B cell (primary cell): ENCODE measurements at regions not wholly inside any gene's neighbourhood (a gene's known extent, or its start where the extent isn't known, plus 50 kb on each side); places are given as distances from the start of the nearest gene placed in this dataset.

ENCODE experiments used
- ATAC-seq: fragments of 200-7000 bp; cut with Tn5 transposase; one replicate; pipeline ENCODE4 v1.10.0; 2021; ENCODE audit warnings: low read depth, mild to moderate bottlenecking, moderate number of reproducible peaks, moderate library complexity
- CTCF ChIA-PET: fragments of 350-600 bp; sonication (Branson Sonifier 250); formaldehyde crosslinking; loops from one replicate; lab custom pipeline; 2021; ENCODE audit warnings: antibody characterized with exemption, inconsistent platforms; lab: Charles Lee
- POLR2A ChIA-PET: fragments of 350-600 bp; sonication (Branson Sonifier 250); formaldehyde crosslinking; loops from one replicate; lab custom pipeline; 2021; ENCODE audit warnings: antibody characterized with exemption; lab: Charles Lee
- DNase-seq: peaks from one replicate; pipeline ENCODE4 v3.0.0; 2013
- H2AFZ ChIP-seq: 2 replicates; pipeline ENCODE4 v1.6.1; 2012; ENCODE audit warnings: mild to moderate bottlenecking, low read depth, low read length; ENCODE audit not compliant: insufficient read depth, poor library complexity, severe bottlenecking
- H3K27ac ChIP-seq, 2 donors: 1 replicate in 1 of 2; 2 replicates in 1 of 2; pipeline ENCODE4 v1.5.1; 2012 to 2013; ENCODE audit warnings: low read length in 2 of 2, mild to moderate bottlenecking in 2 of 2, moderate library complexity in 1 of 2
- H3K27me3 ChIP-seq, 4 experiments: fragments of 200-600 bp in 1 of 4; sonication (generic) in 1 of 4; replicated peaks in 1 of 4; 1 replicate in 2 of 4; 2 replicates in 2 of 4; pipeline versions ENCODE4 v1.6.1 to v1.7.0; 2013 to 2016; ENCODE audit warnings: low read length in 3 of 4, mild to moderate bottlenecking in 2 of 4, mixed read lengths in 1 of 4, moderate library complexity in 1 of 4; ENCODE audit not compliant: insufficient read depth in 4 of 4, control insufficient read depth in 3 of 4; ENCODE audit errors: control extremely low read depth in 1 of 4
- H3K36me3 ChIP-seq, 2 experiments: replicated peaks in 1 of 2; 1 replicate in 1 of 2; 2 replicates in 1 of 2; pipeline versions ENCODE4 v1.6.1 to v1.7.1; 2013; ENCODE audit warnings: low read length in 1 of 2; ENCODE audit not compliant: insufficient read depth in 2 of 2, control insufficient read depth in 1 of 2; ENCODE audit errors: control extremely low read depth in 1 of 2, extremely low read depth in 1 of 2
- H3K4me1 ChIP-seq, 2 donors: fragments of 200-600 bp in 1 of 2; sonication (generic) in 1 of 2; 1 replicate in 1 of 2; 2 replicates in 1 of 2; pipeline versions ENCODE4 v1.5.1 to v1.6.1; 2013 to 2017; ENCODE audit warnings: low read length in 2 of 2; ENCODE audit not compliant: control insufficient read depth in 2 of 2, insufficient read depth in 2 of 2
- H3K4me2 ChIP-seq: replicated peaks from 2 replicates; pipeline ENCODE3; 2012; ENCODE audit warnings: mild to moderate bottlenecking, low read depth, low read length; ENCODE audit not compliant: poor library complexity, severe bottlenecking
- H3K4me3 ChIP-seq, 5 experiments: fragments of 200-600 bp in 1 of 5; sonication (generic) in 1 of 5; 1 replicate in 3 of 5; 2 replicates in 2 of 5; pipeline versions ENCODE4 v1.5.1 to v1.7.0; 2011 to 2016; ENCODE audit warnings: low read length in 4 of 5, mild to moderate bottlenecking in 4 of 5, low read depth in 2 of 5, control low read depth in 1 of 5, moderate library complexity in 1 of 5; ENCODE audit not compliant: insufficient read depth in 1 of 5; ENCODE audit errors: control extremely low read depth in 1 of 5, extremely low read depth in 1 of 5
- H3K79me2 ChIP-seq: fragments of 200-600 bp; sonication (generic); one replicate; pipeline ENCODE4 v1.6.0; 2016; ENCODE audit warnings: low read length; ENCODE audit not compliant: control insufficient read depth, insufficient read depth
- H3K9ac ChIP-seq: fragments of 200-600 bp; sonication (generic); 2 replicates; pipeline ENCODE4 v1.6.1; 2017; ENCODE audit warnings: mild to moderate bottlenecking, low read length, moderate library complexity
- H3K9me3 ChIP-seq, 3 donors: one replicate each; pipeline versions ENCODE4 v1.6.1 to v1.7.1; 2013; ENCODE audit warnings: low read length in 2 of 3; ENCODE audit not compliant: control insufficient read depth in 2 of 3, insufficient read depth in 1 of 3; ENCODE audit errors: control extremely low read depth in 1 of 3
- H4K20me1 ChIP-seq: 2 replicates; pipeline ENCODE4 v1.6.0; 2012; ENCODE audit warnings: mild to moderate bottlenecking, low read length; ENCODE audit not compliant: insufficient read depth, control insufficient read depth, poor library complexity, severe bottlenecking
- H3K27ac Mint-ChIP-seq: one replicate; pipeline ENCODE4 v1.8.0; 2021; ENCODE audit warnings: mixed read lengths
- H3K27me3 Mint-ChIP-seq: one replicate; pipeline ENCODE4 v1.8.0; 2021; ENCODE audit warnings: mixed read lengths
- H3K4me1 Mint-ChIP-seq: one replicate; pipeline ENCODE4 v1.8.0; 2021; ENCODE audit warnings: mixed read lengths
- H3K4me3 Mint-ChIP-seq: one replicate; pipeline ENCODE4 v1.8.0; 2021; ENCODE audit warnings: mixed read lengths
- H3K9me3 Mint-ChIP-seq: one replicate; pipeline ENCODE4 v1.8.0; 2022; ENCODE audit warnings: mixed read lengths; ENCODE audit not compliant: insufficient read depth
- EZH2 ChIP-seq: IDR thresholded peaks from 2 replicates; pipeline ENCODE4 v1.6.1; 2012; ENCODE audit warnings: borderline replicate concordance, low read depth, mild to moderate bottlenecking, moderate library complexity, low read length; ENCODE audit not compliant: insufficient read depth, poor library complexity, severe bottlenecking
- WGBS: methylation state at CpG from one replicate; pipeline ENCODE4 v1.1.5; 2013; ENCODE audit warnings: missing lambda C conversion rate; ENCODE audit not compliant: insufficient coverage; 5-methylcytosine and 5-hydroxymethylcytosine counted together
- intact Hi-C: fragments of 100-400 bp; cut with micrococcal nuclease; formaldehyde crosslinking; loops from one replicate; pipeline ENCODE4 v1.10.0; 2022
- TF ChIP-seq, protein P1 (sequence below): fragments of 200-600 bp; IDR thresholded peaks from one replicate; pipeline ENCODE4 v1.8.0; 2022; ENCODE audit warnings: antibody characterized with exemption, mild to moderate bottlenecking

DNA sequence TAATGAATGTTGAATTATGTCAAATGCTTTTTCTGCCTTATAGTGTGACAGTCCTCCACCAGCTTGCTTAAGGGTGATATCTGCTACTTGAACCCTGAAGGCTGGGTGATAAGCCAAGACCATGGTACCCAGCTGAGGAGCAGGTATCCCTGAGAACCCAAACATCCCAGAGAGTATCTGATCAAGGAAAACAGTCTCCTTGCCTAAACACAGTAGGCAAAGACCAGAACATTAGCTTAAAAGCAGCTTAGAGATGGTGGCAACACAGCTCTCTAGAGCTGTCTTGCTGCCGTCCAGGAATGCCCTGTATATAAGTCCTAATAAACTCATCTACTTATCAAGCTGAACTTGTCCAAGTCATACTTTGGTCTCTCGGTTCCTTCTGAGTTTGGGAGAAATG lies 127.7 kb upstream of the PRSS16 start:
- Histone ChIP-seq H3K79me2 (no peaks in the 10 kb centered on the region), H3K4me3 (no peak overlapping the region), H3K27me3 (no peaks in the 10 kb centered on the region), H3K27ac (no peak overlapping the region), H3K9me3 (no peaks in the 10 kb centered on the region), H2AFZ (no peak overlapping the region), H3K4me1 (no peaks in the 10 kb centered on the region), H3K36me3 (no peaks in the 10 kb centered on the region), H4K20me1 (no peaks in the 10 kb centered on the region), H3K9ac (no peak overlapping the region), H3K4me2 (no peak overlapping the region)
- Mint-ChIP-seq H3K9me3 (no peaks in the 10 kb centered on the region), H3K27me3 (peaks cover 10% of the 10 kb centered on the region), H3K4me3 (no peak overlapping the region), H3K4me1 (no peaks in the 10 kb centered on the region), H3K27ac (no peak overlapping the region)
- CTCF ChIA-PET: no interaction called here
- intact Hi-C loops: no loop called here
- TF ChIP-seq, protein P1, sequence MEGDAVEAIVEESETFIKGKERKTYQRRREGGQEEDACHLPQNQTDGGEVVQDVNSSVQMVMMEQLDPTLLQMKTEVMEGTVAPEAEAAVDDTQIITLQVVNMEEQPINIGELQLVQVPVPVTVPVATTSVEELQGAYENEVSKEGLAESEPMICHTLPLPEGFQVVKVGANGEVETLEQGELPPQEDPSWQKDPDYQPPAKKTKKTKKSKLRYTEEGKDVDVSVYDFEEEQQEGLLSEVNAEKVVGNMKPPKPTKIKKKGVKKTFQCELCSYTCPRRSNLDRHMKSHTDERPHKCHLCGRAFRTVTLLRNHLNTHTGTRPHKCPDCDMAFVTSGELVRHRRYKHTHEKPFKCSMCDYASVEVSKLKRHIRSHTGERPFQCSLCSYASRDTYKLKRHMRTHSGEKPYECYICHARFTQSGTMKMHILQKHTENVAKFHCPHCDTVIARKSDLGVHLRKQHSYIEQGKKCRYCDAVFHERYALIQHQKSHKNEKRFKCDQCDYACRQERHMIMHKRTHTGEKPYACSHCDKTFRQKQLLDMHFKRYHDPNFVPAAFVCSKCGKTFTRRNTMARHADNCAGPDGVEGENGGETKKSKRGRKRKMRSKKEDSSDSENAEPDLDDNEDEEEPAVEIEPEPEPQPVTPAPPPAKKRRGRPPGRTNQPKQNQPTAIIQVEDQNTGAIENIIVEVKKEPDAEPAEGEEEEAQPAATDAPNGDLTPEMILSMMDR: no peak
- no peak for TF ChIP-seq EZH2
- DNase-seq (no peak), ATAC-seq (no peak)
- 100% methylated on average over 1 of the region's 2 CpGs for WGBS
- POLR2A ChIA-PET: no interaction called here

DNA sequence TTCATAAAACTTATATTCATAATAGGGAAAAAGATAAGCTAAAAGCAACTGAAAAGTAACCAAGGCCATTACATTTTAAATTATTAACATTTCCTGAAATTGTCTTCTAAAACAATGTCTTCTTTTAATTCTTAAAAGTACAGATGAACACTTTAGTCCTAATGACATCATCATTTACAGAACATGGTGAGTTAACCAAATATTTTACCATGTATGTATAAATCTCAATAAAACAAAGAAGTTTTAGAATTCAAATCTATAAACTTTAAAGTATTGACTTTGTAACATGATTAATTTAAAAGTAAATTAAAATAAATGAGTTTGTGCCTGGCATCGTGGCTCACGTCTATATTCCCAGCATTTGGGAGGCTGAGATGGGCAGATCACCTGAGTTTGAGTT lies 125.9 kb upstream of the PRSS16 start:
- intact Hi-C loops: no loop called here
- WGBS: no CpG with 5 or more reads among the region's 2 CpGs
- Histone ChIP-seq H3K4me3 (no peak overlapping the region), H3K27ac (no peak overlapping the region), H3K79me2 (no peaks in the 10 kb centered on the region), H3K4me1 (peaks cover 2% of the 10 kb centered on the region in 2 donors), H2AFZ (no peak overlapping the region), H3K27me3 (no peaks in the 10 kb centered on the region), H3K4me2 (no peak overlapping the region), H3K36me3 (no peaks in the 10 kb centered on the region), H3K9ac (no peak overlapping the region), H3K9me3 (no peaks in the 10 kb centered on the region), H4K20me1 (no peaks in the 10 kb centered on the region)
- Mint-ChIP-seq H3K4me3 (no peak overlapping the region), H3K9me3 (no peaks in the 10 kb centered on the region), H3K4me1 (peaks cover 5% of the 10 kb centered on the region), H3K27me3 (peaks cover 4% of the 10 kb centered on the region), H3K27ac (no peak overlapping the region)
- ATAC-seq (no peak), DNase-seq (no peak)
- ChIA-PET POLR2A (no interaction called here), CTCF (no interaction called here)
- TF ChIP-seq, protein P1: no peak
- no peak for TF ChIP-seq EZH2
